HG02763 (cell line): ENCODE measurements at regions not wholly inside any gene's neighbourhood (a gene's known extent, or its start where the extent isn't known, plus 50 kb on each side); places are given as distances from the start of the nearest gene placed in this dataset.

Experiments used
- ATAC-seq: cut with Tn5 transposase; IDR thresholded peaks from one replicate; pipeline ENCODE4 v1.9.1; 2021; ENCODE audit warnings: mild to moderate bottlenecking, moderate library complexity; ENCODE audit not compliant: unreplicated experiment

- no peak for ATAC-seq
Observed at GRCh38 chr2:6495466-6495865, 370.2 kb downstream of the CMPK2 start.

GRCh38 chr2:6496376-6496775 lies 369.3 kb downstream of the CMPK2 start:
- no peak for ATAC-seq

GRCh38 chr2:6497048-6497447 lies 368.7 kb downstream of the CMPK2 start:
- no peak for ATAC-seq

- ATAC-seq = no peak
Observed at GRCh38 chr2:6498841-6499240, 366.9 kb downstream of the CMPK2 start.

GRCh38 chr2:6499691-6500090 lies 366.0 kb downstream of the CMPK2 start:
- no peak for ATAC-seq

- no peak for ATAC-seq
Observed at GRCh38 chr2:6506361-6506794, 359.3 kb downstream of the CMPK2 start.

GRCh38 chr2:6506859-6507258 lies 358.8 kb downstream of the CMPK2 start:
- no peak for ATAC-seq

- no peak for ATAC-seq
Observed at GRCh38 chr2:6510532-6510931, 355.2 kb downstream of the CMPK2 start.

GRCh38 chr2:6512589-6512988 lies 353.1 kb downstream of the CMPK2 start:
- no peak for ATAC-seq

GRCh38 chr2:6516674-6517073 lies 349.0 kb downstream of the CMPK2 start:
- no peak for ATAC-seq

GRCh38 chr2:6518361-6518760 lies 347.3 kb downstream of the CMPK2 start:
- no peak for ATAC-seq

- ATAC-seq = no peak
Observed at GRCh38 chr2:6523476-6523875, 342.2 kb downstream of the CMPK2 start.

- ATAC-seq = no peak
Observed at GRCh38 chr2:6524691-6525474, 340.8 kb downstream of the CMPK2 start.

GRCh38 chr2:6525475-6525964 lies 340.2 kb downstream of the CMPK2 start:
- ATAC-seq = no peak

GRCh38 chr2:6526093-6526824 lies 339.4 kb downstream of the CMPK2 start:
- no peak for ATAC-seq

- ATAC-seq = no peak
Observed at GRCh38 chr2:6531304-6531703, 334.4 kb downstream of the CMPK2 start.

GRCh38 chr2:6535572-6535971 lies 330.1 kb downstream of the CMPK2 start:
- ATAC-seq = no peak

- ATAC-seq = no peak
Observed at GRCh38 chr2:6538607-6539006, 327.1 kb downstream of the CMPK2 start.

- no peak for ATAC-seq
Observed at GRCh38 chr2:6545336-6545735, 320.4 kb downstream of the CMPK2 start.

- ATAC-seq = no peak
Observed at GRCh38 chr2:6545795-6546194, 319.9 kb downstream of the CMPK2 start.

GRCh38 chr2:6554466-6554865 lies 311.2 kb downstream of the CMPK2 start:
- no peak for ATAC-seq

GRCh38 chr2:6556755-6557154 lies 309.0 kb downstream of the CMPK2 start:
- ATAC-seq = no peak
